Endothelial cell of umbilical vein (primary cell): ENCODE measurements at regions not wholly inside any gene's neighbourhood (a gene's known extent, or its start where the extent isn't known, plus 50 kb on each side); places are given as distances from the start of the nearest gene placed in this dataset.

ENCODE experiments used
- BruUV-seq: library from RNA; stranded (reverse); fragments of 400-500 nt; replicated peaks from 2 replicates; lab custom pipeline; 2021; lab: Mats Ljungman, UMichigan
- CTCF ChIA-PET: fragments of 300-600, 350-600 bp; sonication (Branson Sonifier 250); formaldehyde crosslinking; loops from one replicate; lab custom pipeline; 2021; ENCODE audit warnings: antibody characterized with exemption, inconsistent platforms; lab: Charles Lee
- POLR2A ChIA-PET: fragments of 300-600, 350-600 bp; sonication (Branson Sonifier 250); formaldehyde crosslinking; loops from one replicate; lab custom pipeline; 2021; ENCODE audit warnings: antibody characterized with exemption, inconsistent platforms; lab: Charles Lee
- DNase-seq: peaks from one replicate; pipeline ENCODE4 v3.0.0-alpha.2; 2011; ENCODE audit warnings: low read depth, low spot score
- FAIRE-seq: peaks from 2 replicates; lab custom pipeline; 2011; peaks lifted over from hg19 to GRCh38; lab: Jason Lieb, UNC
- H2AFZ ChIP-seq: 2 replicates; pipeline ENCODE4 v1.6.0; 2012; ENCODE audit warnings: low read depth, low read length, control low read depth, inconsistent platforms
- H3K27ac ChIP-seq: 2 replicates; pipeline ENCODE4 v1.5.1; 2011; ENCODE audit warnings: low read depth, mild to moderate bottlenecking, control low read depth, low read length, moderate library complexity; ENCODE audit not compliant: insufficient read depth
- H3K27me3 ChIP-seq, 2 experiments: 2 replicates each; pipeline versions ENCODE4 v1.6.0 to v1.6.1; 2011; ENCODE audit warnings: low read length in 2 of 2, mixed read lengths in 1 of 2; ENCODE audit not compliant: control insufficient read depth in 2 of 2, insufficient read depth in 2 of 2
- H3K36me3 ChIP-seq, 2 experiments: 2 replicates in 1 of 2; 3 replicates in 1 of 2; pipeline ENCODE4 v1.5.1; 2011; ENCODE audit warnings: low read length in 2 of 2, mild to moderate bottlenecking in 1 of 2, moderate library complexity in 1 of 2; ENCODE audit not compliant: control insufficient read depth in 2 of 2, insufficient read depth in 2 of 2; ENCODE audit errors: extremely low read depth in 1 of 2
- H3K4me1 ChIP-seq: 3 replicates; pipeline ENCODE4 v1.5.1; 2011; ENCODE audit warnings: mild to moderate bottlenecking, low read length; ENCODE audit not compliant: control insufficient read depth, insufficient read depth; ENCODE audit errors: extremely low read depth
- H3K4me2 ChIP-seq: 2 replicates; pipeline ENCODE4 v1.6.1; 2011; ENCODE audit warnings: low read length, control low read depth, mixed read lengths; ENCODE audit not compliant: insufficient read depth
- H3K4me3 ChIP-seq, 3 experiments: fragments of 200-600 bp in 1 of 3; sonication (generic), shearing (Covaris generic) in 1 of 3; replicated peaks in 1 of 3; 2 replicates each; pipeline ENCODE4 v1.5.1; 2011 to 2016; ENCODE audit warnings: control low read depth in 3 of 3, low read length in 3 of 3, mild to moderate bottlenecking in 2 of 3, inconsistent platforms in 1 of 3, low read depth in 1 of 3, moderate library complexity in 1 of 3; ENCODE audit not compliant: insufficient read depth in 1 of 3
- H3K79me2 ChIP-seq: 2 replicates; pipeline ENCODE4 v1.6.0; 2012; ENCODE audit warnings: low read length, inconsistent platforms; ENCODE audit not compliant: control insufficient read depth, insufficient read depth
- H3K9ac ChIP-seq: replicated peaks from 2 replicates; pipeline ENCODE3; 2011; ENCODE audit warnings: low read length, control low read depth; ENCODE audit not compliant: insufficient read depth; ENCODE audit errors: extremely low read depth
- H3K9me1 ChIP-seq: replicated peaks from 3 replicates; pipeline ENCODE4 v1.6.0; 2011; ENCODE audit warnings: mild to moderate bottlenecking, low read length; ENCODE audit not compliant: control insufficient read depth, insufficient read depth; ENCODE audit errors: extremely low read depth
- H3K9me3 ChIP-seq: replicated peaks from 2 replicates; pipeline ENCODE4 v1.5.1; 2012; ENCODE audit warnings: low read length, inconsistent platforms; ENCODE audit not compliant: control insufficient read depth, insufficient read depth
- H4K20me1 ChIP-seq: replicated peaks from 2 replicates; pipeline ENCODE3; 2011; ENCODE audit warnings: mild to moderate bottlenecking, low read length; ENCODE audit not compliant: control insufficient read depth, insufficient read depth; ENCODE audit errors: extremely low read depth
- CTCF ChIP-seq, 2 donors: IDR thresholded peaks; 1 replicate in 1 of 2; 2 replicates in 1 of 2; pipeline ENCODE4 v1.5.1; 2011; ENCODE audit warnings: low read length in 2 of 2, mild to moderate bottlenecking in 2 of 2, moderate library complexity in 2 of 2, control low read depth in 1 of 2, inconsistent platforms in 1 of 2, low read depth in 1 of 2; ENCODE audit not compliant: insufficient read depth in 1 of 2; ENCODE audit errors: extremely low read depth in 1 of 2
- EZH2 ChIP-seq: IDR thresholded peaks from 2 replicates; pipeline ENCODE4 v1.6.1; 2012; ENCODE audit warnings: borderline replicate concordance, low read depth, mild to moderate bottlenecking, moderate library complexity, low read length, inconsistent platforms; ENCODE audit not compliant: severe bottlenecking
- FOS ChIP-seq: IDR thresholded peaks from 2 replicates; pipeline ENCODE4 v1.6.1; 2011; ENCODE audit warnings: mild to moderate bottlenecking, low read length, moderate library complexity, borderline replicate concordance; ENCODE audit not compliant: insufficient read depth
- GATA2 ChIP-seq: IDR thresholded peaks from 2 replicates; pipeline ENCODE4 v1.7.0; 2011; ENCODE audit warnings: low read depth, mild to moderate bottlenecking, moderate library complexity, mixed read lengths, low read length; ENCODE audit not compliant: insufficient read length, insufficient read depth
- JUN ChIP-seq: IDR thresholded peaks from 2 replicates; pipeline ENCODE4 v1.6.1; 2011; ENCODE audit warnings: borderline replicate concordance, low read depth; ENCODE audit not compliant: insufficient read length, insufficient read depth
- MAX ChIP-seq: IDR thresholded peaks from 2 replicates; pipeline ENCODE4 v1.6.1; 2011; ENCODE audit not compliant: insufficient read depth, insufficient read length
- MYC ChIP-seq: IDR thresholded peaks from one replicate; pipeline ENCODE4 v1.6.1; 2011; ENCODE audit warnings: mild to moderate bottlenecking, low read depth, low read length
- POLR2A ChIP-seq: IDR thresholded peaks from 2 replicates; pipeline ENCODE4 v1.6.1; 2012; ENCODE audit warnings: low read depth, mild to moderate bottlenecking, control low read depth, low read length
- POLR2AphosphoS5 ChIP-seq: IDR thresholded peaks from 2 replicates; pipeline ENCODE4 v1.6.1; 2012; ENCODE audit warnings: low read depth, mild to moderate bottlenecking, control low read depth, low read length, moderate library complexity; ENCODE audit not compliant: insufficient read depth
- dilution Hi-C: fragments of 300-500 bp; cut with MboI; formaldehyde crosslinking; loops from one replicate; pipeline ENCODE4 v1.15.0; 2019; ENCODE audit warnings: low sequenced_read_pairs; ENCODE audit not compliant: extremely low pct_ligation_motif_present
- intact Hi-C: fragments of 100-400 bp; cut with micrococcal nuclease; formaldehyde crosslinking; loops from one replicate; pipeline ENCODE4 v1.10.0; 2022

GRCh38 chr1:208852911-208853310, 608.7 kb upstream of the PLXNA2 start:
- Histone ChIP-seq H3K4me2 (no peak overlapping the region), H3K27ac (no peak overlapping the region), H3K9ac (no peak overlapping the region), H2AFZ (no peak overlapping the region), H3K4me1 (no peaks in the 10 kb centered on the region), H4K20me1 (no peaks in the 10 kb centered on the region), H3K9me3 (no peaks in the 10 kb centered on the region), H3K27me3 (no peaks in the 10 kb centered on the region), H3K79me2 (no peaks in the 10 kb centered on the region), H3K9me1 (no peaks in the 10 kb centered on the region), H3K4me3 (no peak overlapping the region), H3K36me3 (no peaks in the 10 kb centered on the region)
- dilution Hi-C loops (no loop called here), intact Hi-C loops (no loop called here)
- BruUV-seq: no TSS peak
- FAIRE-seq (no peak), DNase-seq (no peak)
- ChIA-PET POLR2A (no interaction called here), CTCF (no interaction called here)
- TF ChIP-seq POLR2AphosphoS5: no peak
- TF ChIP-seq CTCF (IDR thresholded peaks at IDR 0.05; ENCODE audit: extremely low read depth in 1 of 2, insufficient read depth in 1 of 2, low read depth in 1 of 2, low read length in 2 of 2): no peak
- TF ChIP-seq JUN: no peak
- TF ChIP-seq POLR2A: no peak
- no peak for TF ChIP-seq EZH2
- TF ChIP-seq MAX: no peak
- TF ChIP-seq GATA2: no peak
- no peak for TF ChIP-seq FOS
- no peak for TF ChIP-seq MYC
